Suprapubic skin (tissue), 3 donors: ENCODE measurements at regions not wholly inside any gene's neighbourhood (a gene's known extent, or its start where the extent isn't known, plus 50 kb on each side); places are given as distances from the start of the nearest gene placed in this dataset.

Experiments
- EP300 ChIP-seq: sonication (generic); formaldehyde crosslinking; IDR thresholded peaks from one replicate; pipeline ENCODE4 v1.6.1; 2017; ENCODE audit warnings: antibody characterized with exemption
- POLR2A ChIP-seq, 2 donors: fragments of 450-650 bp; IDR thresholded peaks; one replicate each; pipeline ENCODE4 v1.6.1; 2017; ENCODE audit warnings: antibody characterized with exemption in 2 of 2, mild to moderate bottlenecking in 2 of 2, moderate library complexity in 2 of 2
- TF ChIP-seq, protein P1 (sequence below), 2 donors: fragments of 200-600 bp in 1 of 2; fragments of 450-650 bp in 1 of 2; sonication (generic) in 1 of 2; IDR thresholded peaks; one replicate each; pipeline ENCODE4 v1.5.1; 2016 to 2019; ENCODE audit warnings: antibody characterized with exemption in 2 of 2, mild to moderate bottlenecking in 1 of 2, moderate library complexity in 1 of 2

DNA sequence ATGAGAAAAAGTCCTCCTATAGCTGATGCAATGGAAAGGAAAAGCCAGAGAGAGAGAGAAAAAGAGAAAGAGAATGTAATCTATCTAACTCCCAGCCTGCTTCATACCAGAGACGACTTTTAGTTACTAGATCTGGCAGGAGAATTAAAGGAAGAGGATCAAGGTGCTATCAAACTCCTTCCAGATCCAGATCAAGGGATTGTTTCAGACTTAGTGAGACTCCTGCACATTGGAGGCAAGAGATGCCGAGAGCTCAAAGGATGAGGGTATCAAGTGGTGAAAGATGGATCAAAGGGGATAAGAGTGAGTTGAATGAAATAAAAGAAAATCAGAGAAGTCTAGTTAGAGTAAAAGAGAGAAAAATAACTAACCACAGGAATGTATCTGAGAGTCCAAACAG, 478.6 kb downstream of the KIF4B start:
- TF ChIP-seq, protein P1, sequence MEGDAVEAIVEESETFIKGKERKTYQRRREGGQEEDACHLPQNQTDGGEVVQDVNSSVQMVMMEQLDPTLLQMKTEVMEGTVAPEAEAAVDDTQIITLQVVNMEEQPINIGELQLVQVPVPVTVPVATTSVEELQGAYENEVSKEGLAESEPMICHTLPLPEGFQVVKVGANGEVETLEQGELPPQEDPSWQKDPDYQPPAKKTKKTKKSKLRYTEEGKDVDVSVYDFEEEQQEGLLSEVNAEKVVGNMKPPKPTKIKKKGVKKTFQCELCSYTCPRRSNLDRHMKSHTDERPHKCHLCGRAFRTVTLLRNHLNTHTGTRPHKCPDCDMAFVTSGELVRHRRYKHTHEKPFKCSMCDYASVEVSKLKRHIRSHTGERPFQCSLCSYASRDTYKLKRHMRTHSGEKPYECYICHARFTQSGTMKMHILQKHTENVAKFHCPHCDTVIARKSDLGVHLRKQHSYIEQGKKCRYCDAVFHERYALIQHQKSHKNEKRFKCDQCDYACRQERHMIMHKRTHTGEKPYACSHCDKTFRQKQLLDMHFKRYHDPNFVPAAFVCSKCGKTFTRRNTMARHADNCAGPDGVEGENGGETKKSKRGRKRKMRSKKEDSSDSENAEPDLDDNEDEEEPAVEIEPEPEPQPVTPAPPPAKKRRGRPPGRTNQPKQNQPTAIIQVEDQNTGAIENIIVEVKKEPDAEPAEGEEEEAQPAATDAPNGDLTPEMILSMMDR (IDR thresholded peaks at IDR 0.05) = no peak
- TF ChIP-seq EP300 (no peak), POLR2A (IDR thresholded peaks at IDR 0.05) (no peak)
